ENCODE measurements at regions not wholly inside any gene's neighbourhood (a gene's known extent, or its start where the extent isn't known, plus 50 kb on each side); places are given as distances from the start of the nearest gene placed in this dataset.

DNA sequence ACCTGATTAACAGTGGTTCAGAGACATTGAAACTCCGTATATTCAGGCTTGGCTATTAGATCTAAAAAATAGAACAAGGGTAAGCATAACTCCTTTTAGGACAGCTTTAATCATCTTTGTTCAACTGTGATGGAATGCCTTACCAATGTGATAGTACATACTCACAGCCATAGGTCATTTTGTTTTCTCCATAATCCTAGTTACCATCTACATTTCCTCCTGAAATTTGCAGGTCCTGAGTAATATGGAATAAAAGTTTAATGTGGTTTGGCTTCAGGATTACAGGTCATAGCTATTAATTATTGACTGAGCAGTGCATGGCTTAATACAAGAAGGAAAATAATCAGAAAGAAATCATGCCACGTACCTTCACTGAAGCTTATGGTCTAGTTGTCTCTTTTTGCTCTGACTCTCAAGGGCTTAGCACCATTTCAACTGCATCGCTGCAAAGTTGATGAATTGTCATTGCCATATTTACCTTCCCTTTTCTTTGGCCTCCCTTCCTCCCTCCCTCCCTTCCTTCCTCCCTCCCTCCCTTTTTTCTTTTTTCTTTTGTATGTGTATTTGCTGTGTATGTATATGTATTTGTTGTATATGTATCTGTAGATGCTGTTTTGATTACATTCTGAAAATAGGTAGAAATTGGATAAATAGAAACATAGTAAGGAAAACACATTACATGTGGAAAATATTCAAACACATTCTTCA lies 250.9 kb upstream of the ZNF608 start:
- no peak for ATAC-seq
- Histone ChIP-seq H3K4me3 (replicated peaks in 1 of 3; ENCODE audit: insufficient read depth in 1 of 3, low read depth in 2 of 3, low read length in 3 of 3) (no peak overlapping the region), H3K27me3 (ENCODE audit: control insufficient read depth in 1 of 2, insufficient read depth in 2 of 2, low read length in 2 of 2) (no peaks in the 10 kb centered on the region), H2AFZ (ENCODE audit: low read length) (no peak overlapping the region), H3K4me1 (ENCODE audit: insufficient read depth, low read length) (no peaks in the 10 kb centered on the region), H3K4me2 (ENCODE audit: low read depth, low read length) (no peak overlapping the region), H3K9me3 (ENCODE audit: low read length) (no peaks in the 10 kb centered on the region), H3K79me2 (ENCODE audit: insufficient read depth, low read length) (no peaks in the 10 kb centered on the region), H4K20me1 (ENCODE audit: insufficient read depth, low read length) (no peaks in the 10 kb centered on the region), H3K27ac (ENCODE audit: extremely low read length, insufficient read depth, low read length) (no peak overlapping the region), H3K9ac (ENCODE audit: insufficient read depth, low read depth, low read length) (no peak overlapping the region), H3K36me3 (replicated peaks in 1 of 2; ENCODE audit: control insufficient read depth in 1 of 2, insufficient read depth in 2 of 2, low read length in 2 of 2) (no peaks in the 10 kb centered on the region)
- in situ Hi-C loops (cut with HindIII; ENCODE audit: extremely low pct_ligation_motif_present, low pct_unique_long_range_greater_than_20kb) (no loop called here), intact Hi-C loops (cut with micrococcal nuclease; ENCODE audit: unreplicated experiment) (no loop called here)
- BruUV-seq (replicated peaks), result no TSS peak
- WGBS (ENCODE audit: low lambda C conversion rate), result 24% methylated on average over 3 of the region's 3 CpGs
- ChIA-PET CTCF (ENCODE audit: low intra/inter-chr PET ratio, low total read pairs) (no interaction called here), POLR2A (no interaction called here)
- DNase-seq (ENCODE audit: low spot score), result no peak
- TF ChIP-seq SRY (CRISPR knock-in tag; IDR thresholded peaks at IDR 0.05) (no peak), HNRNPK (IDR thresholded peaks at IDR 0.05; ENCODE audit: low read depth, low read length, poor library complexity, severe bottlenecking) (peak; percentile 69)
- FAIRE-seq, result no peak

DNA sequence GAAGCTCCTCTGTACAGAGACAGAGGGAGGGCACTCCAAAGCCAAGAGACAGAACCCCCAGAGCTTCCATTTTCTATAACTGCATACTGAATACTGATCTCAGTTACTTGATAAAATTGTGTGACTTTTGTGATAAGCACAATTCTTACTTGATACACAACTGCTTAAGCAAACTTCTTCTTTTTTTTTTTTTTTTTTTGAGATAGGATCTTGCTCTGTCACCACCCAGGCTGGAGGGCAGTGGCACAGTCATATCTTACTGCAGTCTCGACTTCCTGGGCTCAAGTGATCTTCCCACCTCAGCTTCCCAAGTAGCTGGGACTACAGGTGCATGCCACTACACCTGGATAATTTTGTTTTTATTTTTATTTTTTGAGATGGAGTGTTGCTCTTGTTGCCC lies 252.1 kb upstream of the ZNF608 start:
- no peaks in the 10 kb centered on the region for H3K27me3 ChIP-seq (ENCODE audit: control insufficient read depth in 1 of 2, insufficient read depth in 2 of 2, low read length in 2 of 2)
- ATAC-seq, result no peak
- no peak overlapping the region for H3K27ac ChIP-seq (ENCODE audit: extremely low read length, insufficient read depth, low read length)
- H3K9ac ChIP-seq (ENCODE audit: insufficient read depth, low read depth, low read length), result no peak overlapping the region
- no peaks in the 10 kb centered on the region for H3K4me1 ChIP-seq (ENCODE audit: insufficient read depth, low read length)
- BruUV-seq (replicated peaks), result no TSS peak
- no peak overlapping the region for H2AFZ ChIP-seq (ENCODE audit: low read length)
- no peak for DNase-seq (ENCODE audit: low spot score)
- intact Hi-C loops (cut with micrococcal nuclease; ENCODE audit: unreplicated experiment) (no loop called here), in situ Hi-C loops (cut with HindIII; ENCODE audit: extremely low pct_ligation_motif_present, low pct_unique_long_range_greater_than_20kb) (no loop called here)
- POLR2A ChIA-PET, result no interaction called here
- WGBS (ENCODE audit: low lambda C conversion rate), result 5% methylated on average over 1 of the region's 1 CpG
- no peaks in the 10 kb centered on the region for H3K36me3 ChIP-seq (replicated peaks in 1 of 2; ENCODE audit: control insufficient read depth in 1 of 2, insufficient read depth in 2 of 2, low read length in 2 of 2)
- FAIRE-seq, result no peak
- H3K79me2 ChIP-seq (ENCODE audit: insufficient read depth, low read length), result no peaks in the 10 kb centered on the region
- TF ChIP-seq NR2F1 (CRISPR knock-in tag; IDR thresholded peaks at IDR 0.05), result no peak
- TF ChIP-seq, protein P1, sequence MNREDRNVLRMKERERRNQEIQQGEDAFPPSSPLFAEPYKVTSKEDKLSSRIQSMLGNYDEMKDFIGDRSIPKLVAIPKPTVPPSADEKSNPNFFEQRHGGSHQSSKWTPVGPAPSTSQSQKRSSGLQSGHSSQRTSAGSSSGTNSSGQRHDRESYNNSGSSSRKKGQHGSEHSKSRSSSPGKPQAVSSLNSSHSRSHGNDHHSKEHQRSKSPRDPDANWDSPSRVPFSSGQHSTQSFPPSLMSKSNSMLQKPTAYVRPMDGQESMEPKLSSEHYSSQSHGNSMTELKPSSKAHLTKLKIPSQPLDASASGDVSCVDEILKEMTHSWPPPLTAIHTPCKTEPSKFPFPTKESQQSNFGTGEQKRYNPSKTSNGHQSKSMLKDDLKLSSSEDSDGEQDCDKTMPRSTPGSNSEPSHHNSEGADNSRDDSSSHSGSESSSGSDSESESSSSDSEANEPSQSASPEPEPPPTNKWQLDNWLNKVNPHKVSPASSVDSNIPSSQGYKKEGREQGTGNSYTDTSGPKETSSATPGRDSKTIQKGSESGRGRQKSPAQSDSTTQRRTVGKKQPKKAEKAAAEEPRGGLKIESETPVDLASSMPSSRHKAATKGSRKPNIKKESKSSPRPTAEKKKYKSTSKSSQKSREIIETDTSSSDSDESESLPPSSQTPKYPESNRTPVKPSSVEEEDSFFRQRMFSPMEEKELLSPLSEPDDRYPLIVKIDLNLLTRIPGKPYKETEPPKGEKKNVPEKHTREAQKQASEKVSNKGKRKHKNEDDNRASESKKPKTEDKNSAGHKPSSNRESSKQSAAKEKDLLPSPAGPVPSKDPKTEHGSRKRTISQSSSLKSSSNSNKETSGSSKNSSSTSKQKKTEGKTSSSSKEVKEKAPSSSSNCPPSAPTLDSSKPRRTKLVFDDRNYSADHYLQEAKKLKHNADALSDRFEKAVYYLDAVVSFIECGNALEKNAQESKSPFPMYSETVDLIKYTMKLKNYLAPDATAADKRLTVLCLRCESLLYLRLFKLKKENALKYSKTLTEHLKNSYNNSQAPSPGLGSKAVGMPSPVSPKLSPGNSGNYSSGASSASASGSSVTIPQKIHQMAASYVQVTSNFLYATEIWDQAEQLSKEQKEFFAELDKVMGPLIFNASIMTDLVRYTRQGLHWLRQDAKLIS (CRISPR knock-in tag; IDR thresholded peaks at IDR 0.05), result no peak
- no peak for TF ChIP-seq ZNF550 (CRISPR knock-in tag; IDR thresholded peaks at IDR 0.05; ENCODE audit: borderline replicate concordance)
- TF ChIP-seq ZFP62 (CRISPR knock-in tag; IDR thresholded peaks at IDR 0.05), result no peak
- CTCF ChIA-PET (ENCODE audit: low intra/inter-chr PET ratio, low total read pairs), result no interaction called here
- no peaks in the 10 kb centered on the region for H4K20me1 ChIP-seq (ENCODE audit: insufficient read depth, low read length)
- H3K4me3 ChIP-seq (replicated peaks in 1 of 3; ENCODE audit: insufficient read depth in 1 of 3, low read depth in 2 of 3, low read length in 3 of 3), result no peak overlapping the region
- no peak overlapping the region for H3K4me2 ChIP-seq (ENCODE audit: low read depth, low read length)
- no peaks in the 10 kb centered on the region for H3K9me3 ChIP-seq (ENCODE audit: low read length)

Data from HepG2 (cell line).